GM18951 (cell line): ENCODE measurements at regions not wholly inside any gene's neighbourhood (a gene's known extent, or its start where the extent isn't known, plus 50 kb on each side); places are given as distances from the start of the nearest gene placed in this dataset.

Source experiments
- POLR2A ChIP-seq: IDR thresholded peaks from 4 replicates; pipeline ENCODE4 v1.6.1; 2011; ENCODE audit warnings: mild to moderate bottlenecking; ENCODE audit not compliant: insufficient read length, insufficient read depth; ENCODE audit errors: extremely low read depth
- in situ Hi-C: fragments of 300-500 bp; cut with MboI; formaldehyde crosslinking; loops from one replicate; pipeline ENCODE4 v1.12.0; 2022; ENCODE audit warnings: low sequenced_read_pairs, mixed read lengths, inconsistent platforms; ENCODE audit not compliant: unreplicated experiment

DNA sequence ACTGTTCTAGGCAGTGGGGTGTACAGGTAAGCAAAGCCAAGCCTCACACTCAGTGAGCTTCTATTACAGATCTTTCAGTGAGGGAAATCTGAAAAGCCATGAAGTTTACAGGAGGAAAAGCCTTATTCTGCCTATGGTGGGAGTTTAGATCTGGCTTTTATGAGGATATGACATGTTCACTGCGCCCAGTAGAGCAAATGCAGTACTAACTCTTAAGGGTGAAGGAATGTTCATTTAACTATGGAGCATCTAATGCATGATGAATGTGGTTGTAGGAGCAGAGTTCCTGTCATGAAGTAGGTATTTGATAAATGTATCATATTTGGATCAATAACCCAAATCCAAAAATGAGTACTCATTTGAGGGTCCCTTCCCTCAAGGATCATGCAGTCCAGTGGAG, 230.2 kb upstream of the PAPPA start:
- no peak for TF ChIP-seq POLR2A
- in situ Hi-C loops: no loop called here

DNA sequence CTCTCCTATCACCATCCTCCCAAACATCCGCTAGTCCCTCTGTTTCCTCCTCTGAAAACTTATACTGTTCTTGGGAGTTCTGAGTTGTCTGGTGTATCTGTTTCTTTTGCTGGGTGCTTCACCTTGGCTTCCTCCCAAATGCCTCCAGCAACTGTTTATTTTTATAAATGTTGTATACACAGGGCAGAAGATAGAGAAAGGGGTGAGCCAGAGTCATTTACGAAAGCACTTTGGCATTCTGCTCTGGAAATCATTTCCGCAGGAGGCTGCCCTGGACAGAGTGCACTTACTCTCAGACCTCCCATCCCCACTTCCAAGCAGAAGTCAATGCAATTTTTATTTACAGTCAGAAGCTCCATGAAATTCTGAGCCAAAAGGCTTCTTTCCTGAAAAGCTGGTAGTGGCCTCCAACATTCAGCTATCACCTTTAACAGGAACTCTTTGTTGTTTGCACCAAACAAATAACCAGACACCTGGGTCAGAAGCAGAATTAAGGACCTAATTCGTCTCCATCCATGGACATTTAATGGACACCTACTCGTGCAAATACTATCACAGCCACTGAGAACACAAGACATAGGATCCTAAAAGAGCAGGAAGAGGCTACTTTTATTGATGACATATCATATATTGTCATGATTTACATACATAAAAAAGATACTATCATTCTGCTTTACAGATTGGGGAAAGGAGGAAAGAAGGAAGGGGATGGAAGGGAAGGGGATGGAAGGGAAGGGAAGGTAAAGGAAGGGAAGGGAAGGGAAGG, 229.5 kb upstream of the PAPPA start:
- no peak for TF ChIP-seq POLR2A
- in situ Hi-C loops: no loop called here

DNA sequence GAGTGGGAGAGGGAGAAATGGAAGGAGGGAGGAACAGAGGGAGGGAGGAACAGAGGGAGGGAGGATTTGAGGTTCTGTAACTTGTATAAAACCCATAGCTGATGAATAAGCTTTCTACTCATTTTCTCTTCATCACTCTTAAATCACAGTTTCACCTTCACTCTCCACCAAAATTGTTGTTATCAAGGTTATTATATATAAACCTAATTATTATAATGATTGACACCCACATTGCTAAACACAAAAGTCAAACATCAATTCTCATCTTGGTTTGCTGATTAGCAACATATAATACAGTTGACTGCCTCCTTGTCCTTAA, 229.0 kb upstream of the PAPPA start:
- in situ Hi-C loops: no loop called here
- TF ChIP-seq POLR2A: no peak

DNA sequence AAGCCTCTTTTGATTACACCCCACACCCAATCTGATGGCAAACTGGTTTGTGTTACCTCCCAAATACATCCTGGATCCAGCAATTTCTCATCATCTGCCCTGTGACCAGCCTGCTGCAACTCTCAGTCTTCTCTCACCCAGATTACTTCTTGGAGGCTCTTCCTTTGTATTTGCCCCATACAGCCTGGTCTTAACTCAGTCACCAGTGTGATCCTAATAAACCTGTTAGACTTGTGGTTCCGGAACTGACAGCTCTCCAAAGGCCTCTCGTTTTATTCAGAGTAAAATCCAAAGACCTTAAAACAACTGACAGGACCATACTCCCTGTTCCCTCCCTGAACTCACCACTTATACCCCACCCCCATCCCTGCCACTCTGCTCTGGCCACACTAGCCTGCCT, 228.2 kb upstream of the PAPPA start:
- no peak for TF ChIP-seq POLR2A
- in situ Hi-C loops: no loop called here

DNA sequence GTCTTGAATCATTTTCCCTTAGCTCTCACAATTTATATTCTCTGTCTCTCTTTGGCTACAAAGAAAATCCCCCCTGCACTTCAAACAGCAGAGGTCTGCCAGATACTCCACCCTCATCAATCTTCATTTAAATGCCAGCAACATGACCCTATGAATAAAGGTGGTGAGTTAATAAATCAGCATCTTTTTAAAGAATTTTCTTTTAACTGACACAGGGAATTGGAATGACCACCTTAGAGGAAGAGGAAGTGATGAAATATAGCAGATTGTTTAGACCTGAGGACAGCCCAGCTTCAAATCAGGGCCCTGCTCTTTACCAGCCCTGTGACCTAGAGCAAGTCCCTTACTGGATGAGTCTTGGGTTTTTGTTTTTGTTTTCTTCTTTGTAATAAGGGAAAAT, 223.1 kb upstream of the PAPPA start:
- in situ Hi-C loops: no loop called here
- TF ChIP-seq POLR2A: no peak

DNA sequence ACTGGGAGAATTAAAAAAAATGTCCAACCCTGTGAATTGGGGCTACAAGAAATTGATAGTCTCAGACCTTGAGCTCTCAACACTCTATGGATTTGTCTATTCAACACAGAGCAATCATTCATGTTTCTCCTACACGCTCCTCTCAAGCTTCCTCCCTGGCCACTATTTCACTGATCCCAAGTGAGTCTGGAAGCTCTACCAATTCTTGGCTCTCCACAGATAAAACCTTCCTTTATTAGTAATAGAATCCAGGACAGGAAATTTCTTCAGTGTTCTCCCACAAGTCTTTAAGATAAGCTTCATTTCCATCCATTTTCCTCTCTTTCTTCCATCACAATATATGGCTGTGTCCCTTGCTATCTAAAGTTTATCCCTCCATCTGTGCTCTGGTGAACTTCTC, 215.1 kb upstream of the PAPPA start:
- in situ Hi-C loops: no loop called here
- TF ChIP-seq POLR2A: no peak

DNA sequence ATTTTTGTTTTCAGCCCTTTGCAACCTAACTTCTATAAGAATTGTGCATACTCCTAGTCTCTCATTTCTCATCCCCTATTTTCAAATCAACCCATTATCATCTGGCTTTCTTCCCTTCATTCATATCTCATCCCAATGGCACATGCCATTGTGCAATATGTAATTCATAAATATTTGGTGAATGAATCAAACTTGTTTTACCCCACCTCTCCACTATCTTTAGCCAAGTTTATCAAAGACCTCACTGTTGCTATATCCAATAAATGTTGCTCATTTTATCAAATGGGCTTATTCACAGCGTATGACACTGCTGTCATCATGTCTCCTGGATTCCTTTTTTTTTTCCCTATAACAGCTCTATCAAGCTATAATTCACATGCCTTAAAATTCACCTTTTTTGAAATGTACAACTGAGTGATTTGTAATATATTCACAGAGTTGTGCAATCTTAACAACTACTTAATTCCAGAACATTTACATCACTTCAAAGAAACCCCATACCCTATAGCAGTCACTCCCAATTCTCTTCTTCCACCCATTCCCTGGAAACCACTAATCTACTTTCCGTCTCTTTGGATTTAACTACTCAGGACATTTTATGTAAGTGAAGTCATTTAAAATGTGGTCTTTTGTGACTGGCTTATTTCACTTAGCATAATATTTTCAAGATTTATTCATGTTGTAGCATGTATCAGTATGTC, 214.4 kb upstream of the PAPPA start:
- TF ChIP-seq POLR2A: no peak

DNA sequence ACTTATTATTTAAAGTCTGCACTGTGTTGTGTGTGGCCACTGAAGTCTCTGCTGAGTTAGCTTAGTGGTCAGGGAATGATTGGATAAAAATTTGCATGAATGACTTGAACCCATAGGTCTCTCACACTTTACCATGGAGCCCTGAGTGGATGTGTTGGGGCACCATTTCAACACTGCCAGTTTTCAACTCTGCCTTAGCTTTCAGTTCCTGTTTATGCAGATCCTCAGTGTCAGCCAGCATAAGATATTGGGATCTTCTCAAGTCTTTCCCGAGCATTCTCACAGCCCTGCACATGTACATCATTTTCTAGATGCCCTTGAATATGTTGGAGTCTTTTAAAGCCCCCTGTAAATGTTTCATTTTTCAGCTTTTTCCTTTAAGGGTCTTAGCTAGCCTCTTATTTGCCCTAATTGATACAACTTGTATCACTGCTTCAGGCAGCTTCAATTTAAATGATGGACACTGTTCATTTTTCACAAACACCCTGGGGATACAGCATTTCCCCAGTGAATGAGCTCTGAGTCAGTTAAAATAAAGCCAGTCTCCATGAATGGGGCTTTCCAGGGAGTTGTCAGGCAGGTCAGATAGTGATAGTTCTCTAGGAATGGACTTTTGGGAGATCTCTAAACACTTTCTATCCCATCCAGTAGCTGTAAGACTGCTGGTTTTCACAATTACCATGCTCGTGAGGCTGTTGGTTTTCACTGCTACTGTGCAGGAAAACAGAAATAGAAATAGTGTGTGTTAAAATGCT, 211.9 kb upstream of the PAPPA start:
- no peak for TF ChIP-seq POLR2A
- in situ Hi-C loops: no loop called here

More for the DNA sequence above, 214.4 kb upstream of the PAPPA start:
- in situ Hi-C loops: no loop called here

DNA sequence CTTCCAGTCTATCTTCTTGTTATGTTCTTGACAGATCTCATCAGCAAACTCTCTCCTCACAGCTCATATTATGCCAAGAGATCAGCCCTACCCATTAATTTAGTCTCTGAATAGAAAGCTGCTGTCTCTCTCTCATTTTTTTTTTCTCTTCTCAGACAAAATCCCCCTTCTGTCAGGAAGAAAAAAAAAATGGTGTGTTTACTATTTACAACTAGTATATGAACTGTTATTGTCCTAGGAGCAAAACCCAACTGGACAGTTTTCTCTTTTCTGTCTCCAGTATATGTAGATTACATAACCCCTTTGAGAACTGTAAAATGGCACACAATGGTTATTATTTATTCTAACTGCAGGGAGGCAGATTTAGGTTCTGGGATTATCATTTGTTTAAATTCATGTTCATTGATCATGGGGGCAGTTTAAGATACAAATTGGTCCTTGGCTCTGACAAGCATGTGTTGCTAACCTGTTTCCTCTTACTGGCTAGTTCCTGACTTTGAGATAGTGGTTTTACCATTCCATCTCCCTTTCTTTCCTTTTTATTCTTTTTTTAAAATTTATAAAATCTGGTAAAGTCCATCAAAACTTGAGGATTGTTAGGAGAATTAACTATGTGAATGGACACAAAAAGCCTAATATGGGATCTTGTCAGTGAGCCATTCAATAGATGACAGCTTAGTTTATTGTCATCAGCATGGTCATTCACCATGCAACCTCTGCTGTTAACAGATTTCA, 210.0 kb upstream of the PAPPA start:
- in situ Hi-C loops: no loop called here
- TF ChIP-seq POLR2A: no peak

DNA sequence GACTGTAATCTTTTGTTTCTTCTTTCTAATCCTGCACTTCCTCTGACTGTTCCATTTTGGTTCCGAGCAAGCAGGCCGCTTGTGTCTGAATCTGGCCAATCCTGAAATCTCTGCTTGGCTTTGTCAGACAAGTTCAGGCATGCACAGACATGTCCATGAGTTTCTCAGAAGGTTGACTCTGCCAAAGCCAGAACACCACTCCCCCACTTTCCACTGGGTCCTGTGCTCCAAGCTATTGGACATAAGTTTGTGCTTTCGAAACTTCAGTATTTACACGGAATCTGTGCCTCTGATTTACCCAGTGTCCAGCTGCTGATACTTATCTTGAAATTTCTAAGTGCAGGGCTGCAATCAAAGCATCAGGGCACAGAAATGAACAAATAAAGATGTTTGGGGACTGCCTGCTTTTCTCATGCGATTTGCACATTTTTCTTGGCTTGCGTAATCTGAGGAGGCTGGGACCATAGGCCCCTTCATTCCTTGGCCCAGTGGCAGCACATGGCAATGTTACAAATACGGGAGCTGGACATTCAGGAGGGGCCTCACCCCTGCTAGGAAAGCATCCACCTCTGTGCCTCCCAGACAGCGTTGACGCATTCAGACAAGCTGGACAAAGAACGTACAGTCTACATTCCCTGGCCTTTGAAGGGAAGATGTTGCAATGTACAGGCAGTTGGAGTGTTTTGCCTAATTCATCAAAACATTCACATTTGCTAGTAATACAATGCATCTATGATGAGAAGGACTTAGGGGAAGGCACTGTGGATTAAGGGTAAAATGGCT, 209.2 kb upstream of the PAPPA start:
- in situ Hi-C loops: no loop called here
- no peak for TF ChIP-seq POLR2A

DNA sequence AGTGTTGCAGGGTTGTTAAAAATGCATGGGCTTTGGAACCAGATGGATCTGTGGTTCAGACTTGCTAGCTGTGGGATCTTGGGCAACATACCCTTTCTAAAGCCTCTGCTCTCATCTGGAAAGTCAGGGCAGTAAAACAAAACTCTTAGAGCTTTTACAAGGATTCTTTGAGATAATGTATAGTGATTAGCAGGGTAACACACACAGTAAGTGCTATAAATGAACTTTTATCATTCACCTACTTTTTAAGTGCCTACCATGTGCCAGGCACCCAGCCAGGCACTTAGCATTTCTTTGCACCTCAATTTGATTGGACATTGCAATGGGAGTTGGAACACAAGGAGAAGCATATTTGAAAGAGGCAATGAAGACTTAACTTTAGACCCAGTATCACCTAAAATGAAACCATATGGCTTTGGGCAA, 208.6 kb upstream of the PAPPA start:
- no peak for TF ChIP-seq POLR2A
- in situ Hi-C loops: no loop called here

DNA sequence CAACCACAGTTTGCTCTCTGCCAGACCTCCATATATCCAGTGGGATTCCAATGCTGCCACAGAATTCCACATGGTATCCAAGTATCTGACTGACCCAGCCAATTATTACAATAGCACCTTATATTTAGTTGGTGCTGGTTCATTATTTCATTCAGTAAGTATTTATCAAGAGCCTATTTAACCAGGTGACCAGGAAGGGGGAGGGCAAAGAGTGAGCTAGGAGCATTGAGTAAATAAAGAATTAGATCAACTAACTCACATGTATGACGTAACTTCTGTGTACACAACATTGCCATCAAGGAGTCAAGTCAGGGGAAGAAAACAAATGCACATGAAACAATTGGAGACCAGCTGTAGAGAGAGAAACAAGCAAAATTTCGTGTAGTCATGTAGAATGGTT, 207.1 kb upstream of the PAPPA start:
- in situ Hi-C loops: no loop called here
- no peak for TF ChIP-seq POLR2A

DNA sequence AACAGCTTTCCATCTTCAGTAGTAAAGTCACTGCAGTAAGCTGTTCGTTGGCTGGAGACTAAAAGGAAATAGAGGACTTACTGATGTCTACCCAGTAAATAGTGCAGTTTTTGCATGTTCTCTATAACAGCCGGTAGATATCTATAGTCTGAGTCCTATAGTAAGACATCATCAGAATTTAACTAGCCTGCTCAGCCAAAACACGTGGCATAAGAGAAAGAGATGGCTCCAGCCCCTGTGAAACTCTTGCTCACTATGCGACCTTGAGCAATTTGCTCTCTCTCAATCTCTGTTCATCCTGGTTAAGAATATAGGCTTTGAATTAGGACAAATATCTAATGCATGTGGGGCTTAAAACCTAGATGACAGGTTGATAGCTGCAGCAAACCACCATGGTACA, 201.6 kb upstream of the PAPPA start:
- in situ Hi-C loops: no loop called here
- no peak for TF ChIP-seq POLR2A
